HEK293T (cell line): ENCODE measurements at regions not wholly inside any gene's neighbourhood (a gene's known extent, or its start where the extent isn't known, plus 50 kb on each side); places are given as distances from the start of the nearest gene placed in this dataset.

Experiments used
- CTCF ChIA-PET: fragments of 350-600 bp; formaldehyde crosslinking; extraction: SDS; loops from one replicate; lab custom pipeline; 2021; ENCODE audit warnings: antibody characterized with exemption, inconsistent platforms; lab: Yijun Ruan, JAX
- POLR2A ChIA-PET: fragments of 350-600 bp; formaldehyde crosslinking; extraction: SDS; loops from one replicate; lab custom pipeline; 2020; ENCODE audit warnings: antibody characterized with exemption, inconsistent platforms; lab: Yijun Ruan, JAX
- DNase-seq: peaks from one replicate; pipeline ENCODE4 v3.0.0; 2012; ENCODE audit warnings: mixed read lengths; ENCODE audit errors: extremely low spot score
- ARNT ChIP-seq: fragments of 450-650 bp; IDR thresholded peaks from 2 replicates; pipeline ENCODE4 v1.6.1; 2017; ENCODE audit warnings: mild to moderate bottlenecking
- BHLHE40 ChIP-seq: fragments of 450-650 bp; IDR thresholded peaks from 2 replicates; pipeline ENCODE4 v1.6.1; 2016; ENCODE audit warnings: mild to moderate bottlenecking, moderate library complexity, borderline replicate concordance
- CTBP1 ChIP-seq: fragments of 450-650 bp; IDR thresholded peaks from 2 replicates; pipeline ENCODE4 v1.6.1; 2016; ENCODE audit warnings: borderline replicate concordance
- ELF4 ChIP-seq: fragments of 450-650 bp; IDR thresholded peaks from 2 replicates; pipeline ENCODE4 v1.6.1; 2017; ENCODE audit warnings: antibody characterized with exemption
- FOXA1 ChIP-seq: fragments of 450-650 bp; IDR thresholded peaks from 2 replicates; pipeline ENCODE4 v1.6.1; 2016; ENCODE audit warnings: mild to moderate bottlenecking
- FOXK2 ChIP-seq: fragments of 450-650 bp; IDR thresholded peaks from 2 replicates; pipeline ENCODE4 v1.6.1; 2016; ENCODE audit warnings: mild to moderate bottlenecking
- FOXM1 ChIP-seq: fragments of 450-650 bp; IDR thresholded peaks from 2 replicates; pipeline ENCODE4 v1.6.1; 2017; ENCODE audit warnings: mild to moderate bottlenecking, borderline replicate concordance
- HDGF ChIP-seq: fragments of 450-650 bp; IDR thresholded peaks from 2 replicates; pipeline ENCODE4 v1.6.1; 2017; ENCODE audit warnings: antibody characterized with exemption, borderline replicate concordance
- L3MBTL2 ChIP-seq: fragments of 450-650 bp; conservative IDR thresholded peaks from 2 replicates; pipeline ENCODE4 v1.6.1; 2016; ENCODE audit warnings: mild to moderate bottlenecking
- LEF1 ChIP-seq: fragments of 450-650 bp; IDR thresholded peaks from 2 replicates; pipeline ENCODE4 v1.6.1; 2017; ENCODE audit warnings: mild to moderate bottlenecking, borderline replicate concordance
- NFRKB ChIP-seq: fragments of 450-650 bp; IDR thresholded peaks from 2 replicates; pipeline ENCODE4 v1.6.1; 2016; ENCODE audit warnings: mild to moderate bottlenecking, moderate library complexity
- PKNOX1 ChIP-seq: fragments of 450-650 bp; IDR thresholded peaks from 2 replicates; pipeline ENCODE4 v1.6.1; 2016
- SP1 ChIP-seq: fragments of 450-650 bp; IDR thresholded peaks from 2 replicates; pipeline ENCODE4 v1.6.1; 2017
- SUZ12 ChIP-seq: fragments of 450-650 bp; IDR thresholded peaks from 2 replicates; pipeline ENCODE4 v1.6.1; 2016; ENCODE audit warnings: mild to moderate bottlenecking
- TARDBP ChIP-seq: fragments of 450-650 bp; IDR thresholded peaks from 2 replicates; pipeline ENCODE4 v1.6.1; 2016
- ZNF384 ChIP-seq: fragments of 450-650 bp; IDR thresholded peaks from 2 replicates; pipeline ENCODE4 v1.6.1; 2016

- POLR2A ChIA-PET, result no interaction called here
- TF ChIP-seq SUZ12 (no peak), FOXM1 (no peak), CTBP1 (no peak), SP1 (no peak), NFRKB (no peak), FOXA1 (no peak), ZNF384 (no peak), TARDBP (no peak), HDGF (no peak), BHLHE40 (no peak), FOXK2 (no peak), L3MBTL2 (no peak), ARNT (no peak), LEF1 (no peak), PKNOX1 (no peak), ELF4 (no peak)
- CTCF ChIA-PET, result no interaction called here
- no peak for DNase-seq
Measured at GRCh38 chr13:107099661-107100060, 531.7 kb upstream of the ARGLU1 start.

GRCh38 chr13:107097916-107098315 is 530.0 kb upstream of the ARGLU1 start:
- no peak for TF ChIP-seq TARDBP
- no peak for TF ChIP-seq PKNOX1
- no peak for TF ChIP-seq ZNF384
- ChIA-PET POLR2A (no interaction called here), CTCF (no interaction called here)
- DNase-seq, result no peak

- CTCF ChIA-PET, result interaction anchor here (0.6 kb wide), 1 partner anchor 558 kb away, joined by 3 read pairs; no protein-coding TSS in a partner anchor
- TF ChIP-seq FOXK2 (no peak), ZNF384 (no peak), HDGF (no peak), ARNT (no peak), NFRKB (no peak), LEF1 (no peak), CTBP1 (no peak), ELF4 (no peak), SP1 (no peak)
- DNase-seq, result no peak
- POLR2A ChIA-PET, result no interaction called here
Measured at GRCh38 chr13:107095876-107096275, 527.9 kb upstream of the ARGLU1 start.

GRCh38 chr13:107091861-107092260 is 523.9 kb upstream of the ARGLU1 start:
- no peak for DNase-seq
- POLR2A ChIA-PET, result no interaction called here
- CTCF ChIA-PET, result interaction anchor here (0.6 kb wide), 1 partner anchor 30 kb away, joined by 3 read pairs; no protein-coding TSS in a partner anchor
- TF ChIP-seq SUZ12 (no peak), TARDBP (no peak), PKNOX1 (no peak), L3MBTL2 (no peak), FOXM1 (no peak), ELF4 (no peak), ARNT (no peak), HDGF (no peak), BHLHE40 (no peak), FOXK2 (no peak), SP1 (no peak), ZNF384 (no peak), CTBP1 (no peak), LEF1 (no peak)

- POLR2A ChIA-PET, result no interaction called here
- no peak for DNase-seq
- CTCF ChIA-PET, result interaction anchor here (0.6 kb wide), 1 partner anchor 30 kb away, joined by 3 read pairs; no protein-coding TSS in a partner anchor
- TF ChIP-seq BHLHE40, result no peak
- TF ChIP-seq LEF1, result no peak
- no peak for TF ChIP-seq TARDBP
- TF ChIP-seq SP1, result no peak
- TF ChIP-seq FOXA1, result no peak
- TF ChIP-seq NFRKB, result no peak
- no peak for TF ChIP-seq L3MBTL2
- no peak for TF ChIP-seq ARNT
- TF ChIP-seq SUZ12, result no peak
- no peak for TF ChIP-seq PKNOX1
- TF ChIP-seq CTBP1, result no peak
- TF ChIP-seq FOXK2, result no peak
- TF ChIP-seq HDGF, result no peak
- no peak for TF ChIP-seq ZNF384
- no peak for TF ChIP-seq ELF4
- no peak for TF ChIP-seq FOXM1
Measured at GRCh38 chr13:107091428-107091827, 523.5 kb upstream of the ARGLU1 start.

- TF ChIP-seq FOXM1 (no peak), FOXA1 (no peak), SUZ12 (no peak), ELF4 (no peak), ZNF384 (no peak), TARDBP (no peak), FOXK2 (no peak), NFRKB (no peak), BHLHE40 (no peak), ARNT (no peak), SP1 (no peak), HDGF (no peak), LEF1 (no peak), CTBP1 (no peak), PKNOX1 (no peak), L3MBTL2 (no peak)
- POLR2A ChIA-PET, result no interaction called here
- CTCF ChIA-PET, result no interaction called here
- DNase-seq, result no peak
Measured at GRCh38 chr13:107088061-107088460, 520.1 kb upstream of the ARGLU1 start.
